ENCODE measurements at regions not wholly inside any gene's neighbourhood (a gene's known extent, or its start where the extent isn't known, plus 50 kb on each side); places are given as distances from the start of the nearest gene placed in this dataset.

GRCh38 chr5:67908126-67908765 lies 307.3 kb upstream of the PIK3R1 start:
- TF ChIP-seq CTCF (IDR thresholded peaks at IDR 0.05; ENCODE audit: insufficient read depth, low read length, poor library complexity, severe bottlenecking) (no peak), EZH2phosphoT487 (conservative IDR thresholded peaks at IDR 0.05; ENCODE audit: low read length) (no peak)
- no peak overlapping the region for H2AFZ ChIP-seq (ENCODE audit: low read depth, low read length, severe bottlenecking)

GRCh38 chr5:67904366-67904765 lies 311.2 kb upstream of the PIK3R1 start:
- no peaks in the 10 kb centered on the region for H3K9me2 ChIP-seq (replicated peaks; ENCODE audit: insufficient read depth, low read length)
- H4K20me1 ChIP-seq (ENCODE audit: low read depth, low read length) = no peaks in the 10 kb centered on the region
- no peak overlapping the region for H3K4me3 ChIP-seq (ENCODE audit: insufficient read depth, low read length, poor library complexity, severe bottlenecking)
- no peak overlapping the region for H3K27ac ChIP-seq (ENCODE audit: low read depth, low read length)
- no peaks in the 10 kb centered on the region for H3K36me3 ChIP-seq (ENCODE audit: low read length)
- H3K9me3 ChIP-seq (ENCODE audit: insufficient read depth, low read length) = no peaks in the 10 kb centered on the region
- H3K4me2 ChIP-seq (ENCODE audit: low read depth, low read length, poor library complexity, severe bottlenecking) = no peak overlapping the region
- H3K27me3 ChIP-seq (ENCODE audit: low read length) = no peaks in the 10 kb centered on the region
- no peaks in the 10 kb centered on the region for H3K79me2 ChIP-seq (ENCODE audit: insufficient read depth, low read length)
- no peak overlapping the region for H2AFZ ChIP-seq (ENCODE audit: low read depth, low read length, severe bottlenecking)
- H3K9ac ChIP-seq (ENCODE audit: low read length) = no peak overlapping the region
- no peaks in the 10 kb centered on the region for H3F3A ChIP-seq (ENCODE audit: insufficient read depth)
- TF ChIP-seq CTCF (IDR thresholded peaks at IDR 0.05; ENCODE audit: insufficient read depth, low read length, poor library complexity, severe bottlenecking) (no peak), EZH2phosphoT487 (conservative IDR thresholded peaks at IDR 0.05; ENCODE audit: low read length) (no peak)

More at GRCh38 chr5:67908126-67908765, 307.3 kb upstream of the PIK3R1 start:
- H3K36me3 ChIP-seq (ENCODE audit: low read length) = no peaks in the 10 kb centered on the region
- no peaks in the 10 kb centered on the region for H3F3A ChIP-seq (ENCODE audit: insufficient read depth)
- H3K9ac ChIP-seq (ENCODE audit: low read length) = no peak overlapping the region
- no peaks in the 10 kb centered on the region for H3K27me3 ChIP-seq (ENCODE audit: low read length)
- H3K4me2 ChIP-seq (ENCODE audit: low read depth, low read length, poor library complexity, severe bottlenecking) = no peak overlapping the region
- H3K79me2 ChIP-seq (ENCODE audit: insufficient read depth, low read length) = no peaks in the 10 kb centered on the region
- no peaks in the 10 kb centered on the region for H3K9me3 ChIP-seq (ENCODE audit: insufficient read depth, low read length)
- no peaks in the 10 kb centered on the region for H4K20me1 ChIP-seq (ENCODE audit: low read depth, low read length)
- no peak overlapping the region for H3K27ac ChIP-seq (ENCODE audit: low read depth, low read length)
- H3K9me2 ChIP-seq (replicated peaks; ENCODE audit: insufficient read depth, low read length) = no peaks in the 10 kb centered on the region
- no peak overlapping the region for H3K4me3 ChIP-seq (ENCODE audit: insufficient read depth, low read length, poor library complexity, severe bottlenecking)

GRCh38 chr5:67903656-67904055 lies 311.9 kb upstream of the PIK3R1 start:
- Histone ChIP-seq H3K36me3 (ENCODE audit: low read length) (no peaks in the 10 kb centered on the region), H3K9me3 (ENCODE audit: insufficient read depth, low read length) (no peaks in the 10 kb centered on the region), H3K4me2 (ENCODE audit: low read depth, low read length, poor library complexity, severe bottlenecking) (no peak overlapping the region), H3K4me3 (ENCODE audit: insufficient read depth, low read length, poor library complexity, severe bottlenecking) (no peak overlapping the region), H3K27me3 (ENCODE audit: low read length) (no peaks in the 10 kb centered on the region), H4K20me1 (ENCODE audit: low read depth, low read length) (no peaks in the 10 kb centered on the region), H3K79me2 (ENCODE audit: insufficient read depth, low read length) (no peaks in the 10 kb centered on the region), H2AFZ (ENCODE audit: low read depth, low read length, severe bottlenecking) (no peak overlapping the region), H3F3A (ENCODE audit: insufficient read depth) (no peaks in the 10 kb centered on the region), H3K9ac (ENCODE audit: low read length) (no peak overlapping the region), H3K27ac (ENCODE audit: low read depth, low read length) (no peak overlapping the region), H3K9me2 (replicated peaks; ENCODE audit: insufficient read depth, low read length) (no peaks in the 10 kb centered on the region)
- TF ChIP-seq CTCF (IDR thresholded peaks at IDR 0.05; ENCODE audit: insufficient read depth, low read length, poor library complexity, severe bottlenecking) (no peak), EZH2phosphoT487 (conservative IDR thresholded peaks at IDR 0.05; ENCODE audit: low read length) (no peak)
